HG03103 (cell line): ENCODE measurements at regions not wholly inside any gene's neighbourhood (a gene's known extent, or its start where the extent isn't known, plus 50 kb on each side); places are given as distances from the start of the nearest gene placed in this dataset.

Experiments
- ATAC-seq: cut with Tn5 transposase; IDR thresholded peaks from one replicate; pipeline ENCODE4 v1.9.1; 2021; ENCODE audit warnings: low read depth; ENCODE audit not compliant: unreplicated experiment

DNA sequence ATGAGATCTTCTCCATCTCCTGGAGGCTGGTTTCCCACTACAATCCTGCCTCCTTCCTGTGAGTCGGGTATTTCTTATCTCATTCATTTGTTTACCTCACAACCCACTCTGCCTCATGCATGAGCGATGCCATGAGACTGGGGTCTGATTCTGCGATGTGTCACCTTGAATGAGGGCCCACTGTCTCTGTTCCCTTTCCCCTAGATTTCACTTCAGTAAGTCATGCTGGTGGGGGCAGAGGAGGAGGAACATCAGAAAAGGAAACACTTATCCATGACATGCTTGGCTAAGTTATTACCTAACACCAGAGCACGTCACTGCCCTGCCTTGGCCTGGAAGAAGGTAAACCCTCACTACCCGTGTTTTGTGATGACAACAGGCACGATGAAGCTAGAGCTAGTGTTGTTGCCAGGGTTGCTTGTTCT is 337.4 kb upstream of the PRDM1 start:
- ATAC-seq, result no peak

DNA sequence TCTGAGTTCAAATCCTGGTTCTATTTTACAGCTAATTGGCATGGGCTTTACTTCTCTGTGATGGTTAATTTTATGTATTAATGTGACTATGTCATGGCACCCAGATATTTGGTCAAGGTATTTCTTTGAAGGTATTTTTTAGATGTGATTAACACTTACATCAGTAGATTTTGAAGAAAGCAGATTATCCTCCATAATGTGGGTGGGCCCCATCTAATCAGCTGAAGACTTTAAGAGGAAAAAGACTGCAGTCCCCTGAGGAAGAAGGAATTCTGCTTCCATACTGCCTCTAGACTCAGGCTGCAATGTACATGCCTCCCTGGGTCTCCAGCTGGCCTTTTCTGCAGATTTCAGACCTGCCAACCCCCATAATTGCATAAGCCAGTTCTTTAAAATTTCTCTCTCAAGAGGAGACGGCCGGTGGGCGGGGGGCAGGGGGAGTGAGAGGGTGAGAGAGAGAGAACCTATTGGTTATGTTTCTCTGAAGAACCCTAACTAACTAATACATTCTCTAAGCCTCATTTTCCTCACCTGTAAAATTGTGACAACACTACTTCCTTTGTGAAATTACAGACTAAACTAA is 338.2 kb upstream of the PRDM1 start:
- no peak for ATAC-seq

DNA sequence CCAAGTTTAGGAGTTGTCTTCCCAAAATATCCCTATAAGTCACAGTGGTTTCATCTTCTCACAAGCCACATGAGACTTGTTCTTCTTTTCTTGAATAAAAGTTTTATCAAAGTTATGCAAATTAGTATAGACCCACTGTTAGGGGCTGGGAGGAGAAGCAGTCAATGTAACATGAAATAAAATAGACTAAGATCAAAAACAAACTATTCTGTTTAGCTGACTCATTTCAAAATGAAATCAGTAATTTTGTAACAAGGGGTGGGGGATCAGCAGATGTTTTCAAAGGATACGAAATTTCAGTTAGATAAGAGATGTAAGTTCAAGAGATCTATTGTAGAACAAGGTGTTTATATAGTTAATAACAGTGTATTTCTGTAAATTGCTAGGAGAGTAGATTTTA is 339.6 kb upstream of the PRDM1 start:
- ATAC-seq, result no peak

DNA sequence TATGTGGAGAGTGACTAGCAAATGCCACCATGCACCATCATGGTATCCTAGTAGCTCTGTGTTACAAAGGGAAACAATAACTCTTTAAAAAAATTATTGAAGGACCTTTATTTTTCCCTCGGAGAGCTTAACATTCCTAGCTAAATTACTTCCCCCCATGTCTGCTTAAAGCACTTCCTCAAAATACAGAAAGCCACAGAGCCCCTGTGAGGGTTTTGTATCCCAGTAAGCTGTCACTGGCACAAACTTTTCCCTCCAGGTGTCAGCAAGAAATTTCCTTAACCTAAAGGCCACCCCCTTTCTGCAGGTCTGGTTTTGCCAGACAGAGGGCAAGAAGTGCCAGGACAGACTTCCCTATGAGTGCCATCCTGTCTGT is 340.0 kb upstream of the PRDM1 start:
- no peak for ATAC-seq

DNA sequence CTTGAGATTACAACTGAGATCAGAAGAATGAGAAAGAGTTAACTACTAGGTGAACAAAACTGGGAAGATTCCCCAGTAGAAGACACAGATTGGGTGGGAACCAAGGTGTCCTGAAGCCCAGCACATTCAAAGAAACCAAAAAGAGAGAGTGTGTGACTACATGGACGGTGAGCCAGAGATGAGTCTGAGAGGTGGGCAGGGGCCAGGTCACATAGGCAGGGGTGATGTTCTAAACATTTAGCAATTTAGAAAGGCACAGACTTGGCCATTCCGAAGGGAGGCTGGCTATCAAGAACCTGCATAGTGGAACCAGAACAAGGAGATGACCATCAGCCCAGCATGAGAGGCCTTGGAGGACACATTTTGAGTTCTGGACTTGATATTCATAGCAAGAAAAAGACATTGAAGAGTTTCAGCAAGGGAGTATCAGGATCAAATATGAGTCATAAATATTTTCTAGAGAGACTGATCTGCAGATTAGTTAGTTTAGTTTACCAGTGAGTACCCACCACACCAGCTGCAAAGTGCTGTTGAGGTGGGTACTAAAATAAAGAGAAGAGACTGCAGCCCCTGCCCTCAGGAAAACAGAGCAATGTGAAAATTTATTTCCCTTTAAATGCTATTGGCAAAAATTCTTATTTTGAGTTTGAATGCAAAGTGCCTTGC is 340.5 kb upstream of the PRDM1 start:
- no peak for ATAC-seq

DNA sequence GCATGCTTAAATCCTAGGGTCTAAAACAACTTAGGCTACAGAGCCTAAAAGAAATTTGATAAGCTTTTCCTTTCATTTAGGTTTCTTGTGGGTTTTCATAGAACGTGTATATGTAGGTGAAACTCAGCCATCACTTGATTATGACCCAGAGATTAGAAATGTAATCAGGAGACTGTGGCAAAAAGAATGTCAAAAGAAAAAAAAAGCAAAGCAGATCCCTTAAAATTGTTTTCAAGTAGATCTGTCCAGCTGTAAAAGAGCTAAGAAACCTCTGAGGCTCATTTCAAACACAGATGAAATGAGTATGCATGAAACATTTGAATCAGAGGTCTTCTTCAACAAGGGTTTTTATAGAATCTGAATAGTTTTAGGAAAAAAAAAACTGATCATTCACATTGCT is 341.3 kb upstream of the PRDM1 start:
- no peak for ATAC-seq

DNA sequence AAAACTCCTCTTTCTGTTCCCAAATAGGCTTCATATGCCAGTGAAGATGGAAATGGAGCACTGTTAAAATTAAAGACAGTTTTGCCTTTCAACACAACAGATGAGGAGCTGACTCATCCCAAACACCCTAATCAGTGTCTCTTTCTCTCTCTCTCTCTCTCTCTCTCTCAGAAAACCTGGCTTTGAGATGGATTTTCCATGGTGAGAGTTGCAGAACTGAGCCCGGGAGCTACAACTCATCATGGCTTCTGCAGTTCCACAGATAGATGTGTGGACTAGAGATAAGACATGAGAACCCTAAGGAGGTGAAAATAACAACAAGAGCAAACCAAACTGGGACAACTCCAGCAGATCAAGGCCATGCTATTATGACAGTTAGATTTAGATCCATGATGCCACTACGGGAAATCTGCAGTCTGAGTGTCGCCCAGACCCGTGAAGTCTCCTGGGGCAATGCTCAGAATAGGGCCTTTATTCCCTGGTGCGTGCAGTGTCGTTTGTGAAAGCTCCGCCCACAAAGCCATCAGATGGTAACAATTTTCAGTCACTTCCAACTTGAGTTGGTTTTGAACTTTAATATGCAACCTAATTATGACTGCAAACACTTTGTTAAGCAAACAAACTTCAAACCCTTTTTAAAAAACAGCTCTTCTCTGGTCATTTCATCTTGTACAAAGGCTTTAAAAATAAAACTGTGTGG is 338.2 kb upstream of the PREP start:
- no peak for ATAC-seq

DNA sequence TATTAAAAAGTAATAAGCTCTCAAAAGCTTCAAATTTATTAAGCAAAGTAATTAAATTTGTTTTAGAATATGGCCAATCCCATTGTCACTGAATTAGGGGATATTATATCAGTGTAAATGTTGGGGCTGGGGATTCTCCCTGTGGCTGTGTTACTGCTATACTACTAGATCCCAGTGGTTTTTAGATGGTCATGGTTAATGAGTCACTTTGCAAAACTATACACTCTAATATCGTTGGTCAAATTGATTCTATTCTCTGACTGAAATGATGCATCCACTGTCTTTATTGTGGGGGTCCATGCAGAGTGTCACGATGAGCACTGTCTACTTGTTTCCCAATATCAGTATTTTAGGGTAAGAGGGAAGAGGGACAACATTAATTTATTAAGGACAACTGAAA is 336.9 kb upstream of the PREP start:
- no peak for ATAC-seq

DNA sequence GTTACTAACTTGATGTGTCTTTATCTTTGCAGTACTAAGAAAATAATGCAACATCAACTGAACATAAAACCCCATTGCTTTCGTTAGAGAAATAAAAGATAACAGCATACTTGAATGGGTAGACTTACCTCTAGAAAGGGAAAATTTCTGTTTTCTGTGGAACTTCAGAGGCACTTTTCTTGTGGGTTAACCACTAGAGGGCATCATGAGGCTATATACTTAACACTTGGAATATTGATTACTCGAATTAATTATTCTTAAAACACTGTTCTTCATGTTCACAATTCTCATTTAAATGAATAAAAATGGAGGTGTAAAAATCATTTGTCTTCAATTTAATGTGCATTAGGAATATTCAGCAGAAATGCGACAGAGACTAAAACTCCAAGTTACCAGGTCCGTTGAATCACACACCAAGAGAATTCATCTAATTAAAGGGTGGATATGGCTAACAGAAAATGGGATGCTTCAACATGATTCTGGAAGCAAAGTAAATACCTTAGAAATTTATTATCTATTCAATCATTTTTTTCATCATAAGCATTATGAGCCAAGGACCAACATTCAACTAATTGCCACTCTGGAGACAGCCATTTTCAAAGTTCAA is 330.8 kb upstream of the PREP start:
- ATAC-seq, result no peak

DNA sequence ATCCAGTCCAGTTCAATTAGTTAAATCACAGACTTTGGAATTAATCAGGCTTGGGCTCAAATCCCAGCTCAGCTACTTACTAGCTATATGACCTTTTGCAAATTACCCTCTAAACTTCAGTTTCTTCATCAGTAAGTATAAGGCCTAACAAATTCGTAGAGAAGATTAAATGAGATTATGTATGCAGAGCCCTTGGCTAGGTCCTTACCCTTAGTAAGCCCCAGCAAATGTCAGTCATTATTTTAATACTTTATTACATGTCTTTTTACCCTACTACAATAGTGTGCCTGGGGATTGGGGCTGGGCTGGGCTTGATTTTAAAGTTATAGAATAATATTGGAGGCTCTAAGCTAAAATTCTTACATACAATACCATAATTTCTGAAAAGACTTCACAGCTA is 326.1 kb upstream of the PREP start:
- no peak for ATAC-seq

DNA sequence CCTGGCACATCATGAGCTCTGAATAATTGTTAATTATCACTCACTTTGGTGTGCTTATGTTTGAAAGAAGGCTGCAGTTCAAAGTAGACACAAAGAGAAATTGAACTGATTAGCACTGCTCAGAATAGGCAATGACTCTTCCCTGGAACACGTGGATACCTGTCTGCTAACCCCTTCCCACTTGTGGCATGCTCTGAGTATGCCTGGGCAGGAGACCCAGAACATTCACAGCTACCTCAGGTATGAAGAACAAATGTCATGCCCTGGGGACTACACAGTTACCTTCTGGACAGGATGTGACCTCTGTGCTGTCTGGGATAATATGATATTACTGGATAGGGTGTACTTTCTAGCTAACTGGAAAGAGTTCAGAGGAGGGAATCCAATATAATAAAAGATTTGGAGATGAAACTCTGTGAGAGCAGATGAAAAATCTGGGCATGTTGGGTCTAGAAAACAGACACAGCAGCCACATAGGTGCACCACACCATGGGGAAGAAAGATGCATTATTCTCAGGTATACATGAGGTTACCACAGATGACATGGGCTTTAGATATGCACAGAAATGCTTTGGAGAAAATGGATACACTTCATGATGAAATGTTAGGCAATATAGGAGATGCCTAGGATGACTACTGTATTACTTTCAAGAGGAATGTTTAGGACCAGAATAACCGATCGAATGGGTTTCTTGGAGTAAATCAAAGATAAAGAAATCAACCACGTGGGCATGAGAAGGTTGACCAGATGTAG is 324.2 kb upstream of the PREP start:
- ATAC-seq, result no peak

DNA sequence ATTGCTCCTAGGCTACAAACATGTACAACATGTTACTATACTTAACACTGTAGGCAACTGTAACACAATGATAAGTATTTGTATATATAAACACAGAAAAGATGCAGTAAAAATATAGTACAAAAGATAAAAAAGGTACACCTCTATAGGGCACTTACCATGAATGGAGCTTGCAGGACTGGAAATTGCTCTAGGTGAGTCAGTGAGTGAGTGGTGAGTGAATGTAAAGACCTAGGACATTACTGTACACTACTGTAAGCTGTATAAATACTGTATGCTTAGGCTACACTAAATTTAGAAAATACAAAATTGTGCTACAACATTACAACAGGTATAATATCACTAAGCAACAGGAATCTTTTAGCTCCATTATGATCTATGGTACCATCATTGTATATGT is 312.0 kb upstream of the PREP start:
- no peak for ATAC-seq

DNA sequence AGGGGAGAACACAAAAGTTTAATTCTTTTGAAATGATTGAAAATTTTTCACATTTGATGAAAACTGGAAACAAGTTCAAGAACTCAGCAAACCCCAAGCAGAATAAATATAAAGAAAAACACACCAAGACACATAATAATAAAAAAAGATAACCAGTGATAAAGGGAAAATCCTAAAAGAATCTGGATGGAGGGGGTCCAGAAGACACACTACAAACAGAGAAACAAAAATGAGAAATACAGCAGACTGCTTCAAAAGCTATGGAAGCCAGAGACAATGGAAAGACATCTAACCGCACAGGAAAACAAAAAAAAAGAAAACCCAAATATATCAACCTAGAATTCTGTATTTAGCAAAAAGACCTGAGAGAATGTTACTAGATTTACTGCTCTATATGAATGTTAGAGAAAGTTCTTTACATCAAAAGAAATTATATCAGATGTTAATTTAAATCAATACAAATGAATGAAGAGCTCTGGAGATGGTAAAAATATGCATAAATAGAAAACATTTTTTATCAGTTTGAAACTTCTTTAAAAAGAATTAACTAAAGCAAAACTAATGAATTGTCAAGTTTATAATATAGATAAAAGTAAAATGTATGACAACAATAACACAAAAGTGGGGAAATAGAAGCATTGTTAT is 310.7 kb upstream of the PREP start:
- ATAC-seq, result no peak

DNA sequence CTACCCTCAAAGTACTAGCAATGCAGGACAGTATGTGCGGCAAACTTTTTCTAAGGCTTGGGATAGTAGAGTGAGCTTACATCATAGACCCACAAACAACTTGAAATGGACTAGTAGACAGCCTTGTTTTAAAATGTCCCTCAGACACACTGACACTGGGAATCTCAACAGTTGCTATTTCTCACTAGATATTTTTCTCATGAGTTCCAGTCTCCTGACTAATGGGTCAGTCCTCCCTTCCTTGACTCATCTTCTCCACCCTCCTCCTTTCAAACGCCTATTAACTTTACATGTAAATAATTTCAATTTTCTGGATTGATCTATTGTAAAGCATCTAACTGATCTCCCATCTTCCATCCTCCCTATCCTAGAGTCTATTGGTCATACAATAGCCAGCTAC is 308.3 kb upstream of the PREP start:
- ATAC-seq, result no peak

DNA sequence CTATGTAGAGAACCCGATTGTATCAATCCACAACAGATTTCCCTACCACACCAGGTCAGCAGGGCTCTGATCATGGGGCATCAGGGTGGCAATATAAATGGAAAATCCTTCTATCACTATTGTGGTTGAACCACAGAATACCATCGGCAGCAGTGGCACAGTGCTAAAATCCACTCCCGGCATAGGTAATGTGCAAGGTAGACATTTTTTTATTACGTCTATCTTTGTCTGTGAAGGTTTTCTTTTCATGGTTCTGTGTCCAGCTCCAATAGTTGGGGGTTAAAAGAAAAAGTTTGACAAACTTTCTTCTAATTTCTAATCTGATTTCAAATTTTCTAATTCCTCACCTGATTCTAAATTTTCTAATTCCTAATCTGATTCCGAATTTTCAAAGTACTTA is 302.7 kb upstream of the PREP start:
- no peak for ATAC-seq

DNA sequence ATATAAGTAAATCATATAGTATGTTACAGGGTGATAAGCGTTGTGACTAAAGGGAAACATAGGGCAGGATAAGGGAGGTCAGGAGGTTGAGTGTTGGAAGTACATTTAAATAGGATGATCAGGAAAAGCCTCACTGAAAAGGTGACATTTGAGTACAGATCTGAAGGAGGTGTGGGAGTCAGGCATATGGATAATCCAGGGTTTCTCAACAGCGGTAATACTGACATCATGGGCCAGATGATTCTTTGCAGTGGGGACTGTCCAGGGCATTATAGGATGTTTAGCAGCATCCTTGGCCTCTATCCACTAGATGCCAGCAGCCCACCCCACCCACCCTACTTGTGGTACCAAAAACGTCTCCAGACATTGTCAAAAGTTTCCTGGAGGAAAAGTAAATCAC is 292.6 kb upstream of the PREP start:
- ATAC-seq, result no peak

DNA sequence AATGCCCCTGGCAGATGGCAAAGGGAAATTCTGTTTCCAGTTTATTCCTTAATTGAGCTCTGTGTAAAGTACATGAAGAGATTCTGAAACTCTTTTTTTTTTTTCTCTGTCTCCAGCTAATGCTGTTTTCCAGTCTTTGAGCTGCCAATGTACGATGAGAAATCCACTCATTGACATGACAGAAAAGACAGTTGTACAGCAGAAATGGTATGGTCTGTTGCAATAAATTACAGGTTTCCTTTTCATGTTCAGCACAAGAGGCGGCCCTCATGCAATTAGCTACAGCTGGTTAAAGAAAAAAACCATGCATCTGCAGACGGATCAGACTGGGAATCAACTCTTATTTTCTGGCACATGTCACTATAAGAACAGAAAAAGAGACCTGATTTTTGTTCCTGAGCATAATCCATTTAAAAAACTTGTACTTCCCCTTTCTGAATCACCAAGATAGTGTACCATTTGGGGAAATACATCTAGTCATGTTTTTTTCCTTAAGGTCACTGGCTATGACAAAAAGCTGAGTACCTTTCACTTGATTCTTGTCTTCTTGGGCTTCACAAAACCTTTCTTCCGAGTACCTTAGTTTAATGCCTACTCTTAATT is 289.8 kb upstream of the PREP start:
- ATAC-seq, result no peak

DNA sequence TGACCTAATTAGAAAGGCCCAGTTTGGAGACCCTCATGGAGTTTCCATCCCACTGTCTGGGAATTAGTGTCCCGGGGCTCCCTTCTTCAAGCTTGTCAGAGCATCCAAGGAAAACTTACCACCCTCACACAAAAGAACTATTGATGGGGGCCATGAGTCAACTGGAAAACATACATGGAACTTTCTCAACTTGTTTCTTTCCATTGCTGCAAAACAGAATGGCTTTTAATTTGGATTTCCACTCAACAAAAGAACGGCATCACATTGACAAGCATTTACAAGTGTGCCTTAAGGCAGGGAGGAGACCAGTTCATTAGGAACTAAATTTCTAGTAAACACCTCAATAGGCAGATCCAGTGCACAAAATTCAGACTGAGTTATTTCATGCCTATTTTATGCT is 289.1 kb upstream of the PREP start:
- no peak for ATAC-seq

DNA sequence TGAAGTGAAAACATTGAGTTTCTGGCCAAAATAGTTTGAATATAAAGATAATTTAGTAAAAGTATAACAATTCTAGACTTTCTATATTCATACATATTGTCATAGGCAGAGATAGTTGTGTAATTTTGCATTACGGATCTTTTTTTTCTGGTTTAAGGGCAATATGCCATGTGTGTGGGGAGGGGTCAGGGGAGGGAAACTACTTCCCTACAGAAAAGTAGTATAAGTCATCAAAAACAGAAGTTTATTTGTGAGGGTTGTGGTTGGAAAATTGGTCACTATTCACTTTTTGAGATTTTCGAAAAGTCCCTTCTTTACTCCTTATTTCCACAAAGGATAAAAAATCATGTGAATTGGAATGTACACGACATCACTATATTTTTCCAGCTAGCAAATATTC is 288.2 kb upstream of the PREP start:
- ATAC-seq, result no peak

DNA sequence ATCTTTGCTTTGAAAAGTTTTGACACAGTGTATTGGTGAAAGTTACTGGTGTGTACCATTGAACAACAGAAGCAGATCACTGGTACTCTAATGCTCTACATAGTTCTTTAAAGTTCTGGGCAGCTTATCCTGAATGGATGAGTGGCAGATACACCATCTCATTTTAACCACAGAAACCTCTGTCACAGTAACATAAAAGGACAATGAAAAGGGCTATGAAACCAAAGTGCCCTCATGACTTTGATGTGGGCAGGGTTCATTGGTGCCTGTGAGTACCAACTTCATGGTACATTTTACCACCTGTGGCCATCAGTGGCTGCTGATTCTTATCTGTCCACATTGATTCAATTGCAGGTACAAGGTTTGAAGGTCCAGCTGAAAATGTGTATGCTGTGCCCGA is 285.7 kb upstream of the PREP start:
- ATAC-seq, result no peak
